Lower leg skin (tissue), 4 donors: ENCODE measurements at regions not wholly inside any gene's neighbourhood (a gene's known extent, or its start where the extent isn't known, plus 50 kb on each side); places are given as distances from the start of the nearest gene placed in this dataset.
A peak's percentile ranks its signal among the peaks of the same experiment; 100 is the strongest.

Source experiments
- DNase-seq, 2 donors: peaks; one replicate each; pipeline ENCODE4 v3.0.0-alpha.2; 2019; ENCODE audit warnings: low spot score in 2 of 2
- H3K4me3 ChIP-seq: fragments of 200-600 bp; sonication (generic); 2 replicates; pipeline ENCODE4 v1.5.1; 2017; ENCODE audit warnings: mild to moderate bottlenecking, low read depth; ENCODE audit not compliant: poor library complexity, severe bottlenecking
- CTCF ChIP-seq, 3 donors: fragments of 450-650 bp; IDR thresholded peaks; one replicate each; pipeline ENCODE4 v1.5.1; 2016; ENCODE audit warnings: antibody characterized with exemption in 3 of 3, mild to moderate bottlenecking in 3 of 3, moderate library complexity in 2 of 3
- POLR2A ChIP-seq, 2 donors: fragments of 450-650 bp; IDR thresholded peaks; one replicate each; pipeline ENCODE4 v1.6.1; 2016 to 2017; ENCODE audit warnings: antibody characterized with exemption in 2 of 2, mild to moderate bottlenecking in 1 of 2, moderate library complexity in 1 of 2
- WGBS, 2 donors: methylation state at CpG; one replicate each; pipeline ENCODE4 v1.1.5; 2018; 5-methylcytosine and 5-hydroxymethylcytosine counted together
- intact Hi-C: fragments of 100-400 bp; cut with DNase I; formaldehyde crosslinking; loops from one replicate; pipeline ENCODE4 v1.15.0; 2023; ENCODE audit warnings: low total_unique reads

- H3K4me3 ChIP-seq, result no peak overlapping the region
- intact Hi-C loops, result no loop called here
- DNase-seq, result no peak
- WGBS, 2 donors, result 78 to 80% methylated on average over 6 of the region's 6 CpGs
- no peak for TF ChIP-seq POLR2A (IDR thresholded peaks at IDR 0.05)
- no peak for TF ChIP-seq CTCF (IDR thresholded peaks at IDR 0.05)
Measured at GRCh38 chrX:9335251-9335650, 129.6 kb upstream of the TBL1X start.

- intact Hi-C loops, result no loop called here
- 72 to 86% methylated on average over 8 of the region's 8 CpGs for WGBS, 2 donors
- no peak overlapping the region for H3K4me3 ChIP-seq
- DNase-seq, result peak in 1 of 2 donors; percentile 42
- TF ChIP-seq CTCF (IDR thresholded peaks at IDR 0.05) (no peak), POLR2A (IDR thresholded peaks at IDR 0.05) (no peak)
Measured at GRCh38 chrX:9336456-9336855, 128.4 kb upstream of the TBL1X start.

- intact Hi-C loops, result no loop called here
- 64 to 73% methylated on average over 5 of the region's 5 CpGs for WGBS, 2 donors
- TF ChIP-seq CTCF (IDR thresholded peaks at IDR 0.05) (no peak), POLR2A (IDR thresholded peaks at IDR 0.05) (no peak)
- DNase-seq, result peak; percentile 16 to 81
- no peak overlapping the region for H3K4me3 ChIP-seq
Measured at GRCh38 chrX:9337046-9337445, 127.8 kb upstream of the TBL1X start.

- intact Hi-C loops, result no loop called here
- no peak overlapping the region for H3K4me3 ChIP-seq
- 92 to 95% methylated on average over 10 of the region's 10 CpGs for WGBS, 2 donors
- TF ChIP-seq CTCF (IDR thresholded peaks at IDR 0.05) (no peak), POLR2A (IDR thresholded peaks at IDR 0.05) (no peak)
- DNase-seq, result no peak
Measured at GRCh38 chrX:9338986-9339385, 125.9 kb upstream of the TBL1X start.

GRCh38 chrX:9339603-9340491, 125.0 kb upstream of the TBL1X start:
- WGBS, 2 donors, result 28 to 38% methylated on average over 13 of the region's 13 CpGs
- peak; percentile 16 to 89 for DNase-seq
- H3K4me3 ChIP-seq, result no peak overlapping the region
- intact Hi-C loops, result no loop called here
- TF ChIP-seq CTCF (IDR thresholded peaks at IDR 0.05) (no peak), POLR2A (IDR thresholded peaks at IDR 0.05) (no peak)
